ENCODE measurements at regions not wholly inside any gene's neighbourhood (a gene's known extent, or its start where the extent isn't known, plus 50 kb on each side); places are given as distances from the start of the nearest gene placed in this dataset.

GRCh38 chr5:30287890-30288289, 905.6 kb upstream of the CDH6 start:
- TF ChIP-seq, protein P1, sequence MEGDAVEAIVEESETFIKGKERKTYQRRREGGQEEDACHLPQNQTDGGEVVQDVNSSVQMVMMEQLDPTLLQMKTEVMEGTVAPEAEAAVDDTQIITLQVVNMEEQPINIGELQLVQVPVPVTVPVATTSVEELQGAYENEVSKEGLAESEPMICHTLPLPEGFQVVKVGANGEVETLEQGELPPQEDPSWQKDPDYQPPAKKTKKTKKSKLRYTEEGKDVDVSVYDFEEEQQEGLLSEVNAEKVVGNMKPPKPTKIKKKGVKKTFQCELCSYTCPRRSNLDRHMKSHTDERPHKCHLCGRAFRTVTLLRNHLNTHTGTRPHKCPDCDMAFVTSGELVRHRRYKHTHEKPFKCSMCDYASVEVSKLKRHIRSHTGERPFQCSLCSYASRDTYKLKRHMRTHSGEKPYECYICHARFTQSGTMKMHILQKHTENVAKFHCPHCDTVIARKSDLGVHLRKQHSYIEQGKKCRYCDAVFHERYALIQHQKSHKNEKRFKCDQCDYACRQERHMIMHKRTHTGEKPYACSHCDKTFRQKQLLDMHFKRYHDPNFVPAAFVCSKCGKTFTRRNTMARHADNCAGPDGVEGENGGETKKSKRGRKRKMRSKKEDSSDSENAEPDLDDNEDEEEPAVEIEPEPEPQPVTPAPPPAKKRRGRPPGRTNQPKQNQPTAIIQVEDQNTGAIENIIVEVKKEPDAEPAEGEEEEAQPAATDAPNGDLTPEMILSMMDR (conservative IDR thresholded peaks at IDR 0.05 in 1 of 2, IDR thresholded peaks at IDR 0.05 in 1 of 2; ENCODE audit: low read depth in 1 of 2, low read length in 2 of 2) = no peak
- no peak for TF ChIP-seq EZH2 (IDR thresholded peaks at IDR 0.05; ENCODE audit: low read length, missing control alignments)

Data from fibroblast of lung (primary cell).